Spleen (tissue), 7 donors: ENCODE measurements at regions not wholly inside any gene's neighbourhood (a gene's known extent, or its start where the extent isn't known, plus 50 kb on each side); places are given as distances from the start of the nearest gene placed in this dataset.

Experiments
- CTCF ChIP-seq, 11 experiments: fragments of 200-600 bp in 7 of 11; fragments of 450-650 bp in 4 of 11; sonication (generic) in 4 of 11; IDR thresholded peaks in 8 of 11; conservative IDR thresholded peaks in 3 of 11; 1 replicate in 7 of 11; 2 replicates in 4 of 11; pipeline versions ENCODE4 v1.4.0 to v1.8.0; 2016 to 2021; ENCODE audit warnings: antibody characterized with exemption in 11 of 11, inconsistent platforms in 4 of 11, mild to moderate bottlenecking in 1 of 11
- POLR2AphosphoS5 ChIP-seq, 3 donors: sonication (generic); formaldehyde crosslinking; IDR thresholded peaks; one replicate each; pipeline ENCODE4 v1.5.1; 2017; ENCODE audit warnings: antibody characterized with exemption in 3 of 3
- donor health status: DM: no; HTN: no; CAD: no; lungs with moderate emphysema.
- donor health status: DM: no; HTN: no; CAD: no.
- donor health status: DM: no; HTN: no; CAD: no.

- no peak for TF ChIP-seq POLR2AphosphoS5 (IDR thresholded peaks at IDR 0.05)
- no peak for TF ChIP-seq CTCF (IDR thresholded peaks at IDR 0.05 in 8 of 11, conservative IDR thresholded peaks at IDR 0.05 in 3 of 11)
Observed at GRCh38 chr15:97084650-97085049, 754.1 kb downstream of the NR2F2 start.
